ENCODE measurements at regions not wholly inside any gene's neighbourhood (a gene's known extent, or its start where the extent isn't known, plus 50 kb on each side); places are given as distances from the start of the nearest gene placed in this dataset.

GRCh38 chr4:33625748-33626147 is 2618.6 kb downstream of the ARAP2 start:
- no peak for TF ChIP-seq CTCF (IDR thresholded peaks at IDR 0.05)
- TF ChIP-seq POLR2A (IDR thresholded peaks at IDR 0.05; ENCODE audit: low read depth) = no peak
- TF ChIP-seq EP300 (IDR thresholded peaks at IDR 0.05) = no peak
- no peak for TF ChIP-seq POLR2AphosphoS5 (IDR thresholded peaks at IDR 0.05)
